ENCODE measurements at regions not wholly inside any gene's neighbourhood (a gene's known extent, or its start where the extent isn't known, plus 50 kb on each side); places are given as distances from the start of the nearest gene placed in this dataset.

DNA sequence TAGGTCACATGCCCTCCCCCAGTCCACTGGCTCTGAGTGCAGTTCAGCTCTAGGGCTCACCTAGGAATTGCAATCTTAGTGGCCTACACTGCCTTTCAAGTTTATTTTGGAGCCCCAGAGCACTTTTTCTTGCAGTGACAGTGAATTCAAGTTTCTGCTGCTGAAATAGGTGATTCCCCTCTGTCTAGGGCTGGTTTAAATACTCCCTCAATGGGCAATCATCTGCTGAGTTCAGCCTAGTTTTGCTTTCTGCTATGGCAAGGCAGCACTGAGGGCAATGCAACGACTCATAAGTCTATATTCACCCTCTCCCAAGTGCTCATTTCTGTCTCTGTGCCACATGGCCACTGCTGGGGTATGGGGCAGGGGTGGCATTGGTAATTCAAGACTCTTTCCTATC, 472.6 kb upstream of the RGS18 start:
- TF ChIP-seq, protein P1, sequence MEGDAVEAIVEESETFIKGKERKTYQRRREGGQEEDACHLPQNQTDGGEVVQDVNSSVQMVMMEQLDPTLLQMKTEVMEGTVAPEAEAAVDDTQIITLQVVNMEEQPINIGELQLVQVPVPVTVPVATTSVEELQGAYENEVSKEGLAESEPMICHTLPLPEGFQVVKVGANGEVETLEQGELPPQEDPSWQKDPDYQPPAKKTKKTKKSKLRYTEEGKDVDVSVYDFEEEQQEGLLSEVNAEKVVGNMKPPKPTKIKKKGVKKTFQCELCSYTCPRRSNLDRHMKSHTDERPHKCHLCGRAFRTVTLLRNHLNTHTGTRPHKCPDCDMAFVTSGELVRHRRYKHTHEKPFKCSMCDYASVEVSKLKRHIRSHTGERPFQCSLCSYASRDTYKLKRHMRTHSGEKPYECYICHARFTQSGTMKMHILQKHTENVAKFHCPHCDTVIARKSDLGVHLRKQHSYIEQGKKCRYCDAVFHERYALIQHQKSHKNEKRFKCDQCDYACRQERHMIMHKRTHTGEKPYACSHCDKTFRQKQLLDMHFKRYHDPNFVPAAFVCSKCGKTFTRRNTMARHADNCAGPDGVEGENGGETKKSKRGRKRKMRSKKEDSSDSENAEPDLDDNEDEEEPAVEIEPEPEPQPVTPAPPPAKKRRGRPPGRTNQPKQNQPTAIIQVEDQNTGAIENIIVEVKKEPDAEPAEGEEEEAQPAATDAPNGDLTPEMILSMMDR (IDR thresholded peaks at IDR 0.05 in 8 of 11, conservative IDR thresholded peaks at IDR 0.05 in 3 of 11), result no peak
- TF ChIP-seq POLR2A (IDR thresholded peaks at IDR 0.05) (no peak), POLR2AphosphoS5 (IDR thresholded peaks at IDR 0.05) (no peak)
